Spinal cord (tissue), 9 donors: ENCODE measurements at regions not wholly inside any gene's neighbourhood (a gene's known extent, or its start where the extent isn't known, plus 50 kb on each side); places are given as distances from the start of the nearest gene placed in this dataset.

Experiments used
- DNase-seq, 6 donors: peaks; one replicate each; pipeline versions ENCODE4 v3.0.0 to v3.0.0-alpha.2; 2013 to 2015; ENCODE audit warnings: low spot score in 6 of 6, low read depth in 4 of 6
- H3K27ac ChIP-seq: one replicate; pipeline ENCODE4 v1.5.1; 2013; ENCODE audit warnings: low read depth, low read length, control low read depth
- H3K27me3 ChIP-seq: one replicate; pipeline ENCODE4 v1.6.1; 2013; ENCODE audit warnings: low read length; ENCODE audit not compliant: control insufficient read depth, insufficient read depth
- H3K36me3 ChIP-seq: one replicate; pipeline ENCODE4 v1.6.1; 2013; ENCODE audit warnings: low read length; ENCODE audit not compliant: control insufficient read depth, insufficient read depth
- H3K4me1 ChIP-seq: one replicate; pipeline ENCODE4 v1.6.1; 2013; ENCODE audit warnings: low read length; ENCODE audit not compliant: control insufficient read depth, insufficient read depth
- H3K4me3 ChIP-seq: one replicate; pipeline ENCODE4 v1.5.1; 2013; ENCODE audit warnings: low read depth, low read length, control low read depth
- H3K9me3 ChIP-seq: one replicate; pipeline ENCODE4 v1.6.1; 2013; ENCODE audit warnings: low read length; ENCODE audit not compliant: control insufficient read depth, insufficient read depth
- WGBS: methylation state at CpG from one replicate; pipeline ENCODE4 v1.1.5; 2013; ENCODE audit warnings: missing lambda C conversion rate; ENCODE audit not compliant: insufficient coverage; 5-methylcytosine and 5-hydroxymethylcytosine counted together
- donor health status: healthy.

DNA sequence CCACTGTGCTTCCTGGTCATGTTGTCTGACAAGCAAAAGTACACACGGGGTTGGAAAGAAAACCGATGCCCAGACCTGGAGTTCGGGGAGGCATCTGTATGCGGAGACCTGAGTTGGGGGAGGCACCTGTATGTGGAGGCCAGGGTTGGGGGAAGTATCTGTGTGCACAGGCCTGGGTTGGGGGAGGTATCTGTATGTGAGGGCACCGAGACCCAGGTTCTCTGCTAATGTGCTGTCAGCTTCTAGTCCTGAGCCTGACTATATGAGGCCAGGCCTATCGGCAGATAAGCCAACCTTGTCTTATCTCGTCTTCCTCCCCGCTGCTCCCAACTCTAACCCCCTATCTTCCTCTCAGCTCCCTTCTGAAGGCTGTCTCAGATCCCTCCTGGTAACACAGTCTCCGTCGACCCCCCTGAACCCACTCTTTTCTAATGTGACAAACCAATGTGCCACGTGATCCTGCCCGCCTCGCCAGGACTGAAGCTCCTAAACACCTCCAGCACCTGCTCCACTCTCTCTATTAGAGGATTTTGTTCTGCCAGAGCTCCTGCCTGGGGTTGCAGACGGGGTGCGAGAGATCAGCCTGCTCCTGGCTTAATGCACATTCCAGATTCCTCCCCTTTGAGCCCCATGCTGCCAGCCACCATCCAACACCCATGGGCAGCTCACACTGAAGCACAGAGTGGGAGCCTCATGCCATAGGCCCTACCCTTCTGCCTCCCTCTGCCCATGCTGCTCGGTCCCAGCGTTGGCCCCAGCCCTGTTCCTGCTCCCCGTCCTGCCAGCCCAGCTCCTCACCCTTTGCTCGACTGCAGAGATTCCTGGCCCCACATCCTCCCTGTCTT lies 188.4 kb downstream of the SH3BP4 start:
- Histone ChIP-seq H3K27ac (no peak overlapping the region), H3K36me3 (no peaks in the 10 kb centered on the region), H3K27me3 (no peaks in the 10 kb centered on the region), H3K4me1 (no peaks in the 10 kb centered on the region), H3K4me3 (no peak overlapping the region), H3K9me3 (no peaks in the 10 kb centered on the region)
- 95% methylated on average over 18 of the region's 19 CpGs for WGBS
- DNase-seq = no peak

GRCh38 chr2:235140801-235141081 lies 188.9 kb downstream of the SH3BP4 start:
- H3K4me1 ChIP-seq = no peaks in the 10 kb centered on the region
- no peak overlapping the region for H3K27ac ChIP-seq
- no peak for DNase-seq
- H3K4me3 ChIP-seq = no peak overlapping the region
- H3K9me3 ChIP-seq = no peaks in the 10 kb centered on the region
- 98% methylated on average over 5 of the region's 5 CpGs for WGBS
- H3K27me3 ChIP-seq = no peaks in the 10 kb centered on the region
- no peaks in the 10 kb centered on the region for H3K36me3 ChIP-seq

- H3K4me1 ChIP-seq = no peaks in the 10 kb centered on the region
- DNase-seq = no peak
- H3K36me3 ChIP-seq = no peaks in the 10 kb centered on the region
- no peaks in the 10 kb centered on the region for H3K27me3 ChIP-seq
- WGBS = 92% methylated on average over 11 of the region's 12 CpGs
- no peaks in the 10 kb centered on the region for H3K9me3 ChIP-seq
- H3K27ac ChIP-seq = no peak overlapping the region
- no peak overlapping the region for H3K4me3 ChIP-seq
Measured at GRCh38 chr2:235141411-235142128, 189.8 kb downstream of the SH3BP4 start.

DNA sequence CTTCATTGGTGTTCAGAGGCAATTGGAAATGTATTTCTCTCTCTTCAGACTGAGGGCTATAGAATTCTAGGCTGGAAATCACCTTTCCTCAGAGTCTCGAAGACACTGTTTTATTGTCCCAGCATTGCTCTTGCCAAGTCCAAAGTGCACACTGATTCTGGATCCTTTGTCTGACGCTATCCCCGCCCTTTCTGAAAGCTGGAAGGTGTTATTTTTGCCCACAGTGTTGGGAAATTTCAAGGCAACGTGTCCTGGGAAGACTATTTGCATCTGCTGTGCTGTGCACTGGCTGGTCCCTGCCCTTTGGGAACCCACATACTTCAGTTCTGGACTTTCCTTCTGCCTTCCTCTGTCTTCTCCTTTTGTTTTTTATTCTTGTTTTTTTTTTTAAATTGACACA lies 190.8 kb downstream of the SH3BP4 start:
- WGBS = 76% methylated on average over 3 of the region's 4 CpGs
- no peaks in the 10 kb centered on the region for H3K27me3 ChIP-seq
- H3K9me3 ChIP-seq = no peaks in the 10 kb centered on the region
- no peaks in the 10 kb centered on the region for H3K36me3 ChIP-seq
- no peak overlapping the region for H3K27ac ChIP-seq
- no peak overlapping the region for H3K4me3 ChIP-seq
- H3K4me1 ChIP-seq = peaks cover 1% of the 10 kb centered on the region
- no peak for DNase-seq

- no peaks in the 10 kb centered on the region for H3K36me3 ChIP-seq
- peaks cover 6% of the 10 kb centered on the region for H3K4me1 ChIP-seq
- no peaks in the 10 kb centered on the region for H3K27me3 ChIP-seq
- DNase-seq = no peak
- no CpG with 5 or more reads among the region's 2 CpGs for WGBS
- no peak overlapping the region for H3K27ac ChIP-seq
- H3K9me3 ChIP-seq = no peaks in the 10 kb centered on the region
- H3K4me3 ChIP-seq = no peak overlapping the region
Measured at GRCh38 chr2:235143789-235144188, 192.0 kb downstream of the SH3BP4 start.

GRCh38 chr2:235144291-235144690 lies 192.5 kb downstream of the SH3BP4 start:
- Histone ChIP-seq H3K4me1 (peaks cover 11% of the 10 kb centered on the region), H3K9me3 (no peaks in the 10 kb centered on the region), H3K27me3 (no peaks in the 10 kb centered on the region), H3K27ac (no peak overlapping the region), H3K4me3 (no peak overlapping the region), H3K36me3 (no peaks in the 10 kb centered on the region)
- DNase-seq = no peak
- WGBS = 100% methylated on average over 1 of the region's 4 CpGs

GRCh38 chr2:235146206-235146605 lies 194.4 kb downstream of the SH3BP4 start:
- Histone ChIP-seq H3K4me1 (peaks cover 14% of the 10 kb centered on the region), H3K36me3 (no peaks in the 10 kb centered on the region), H3K9me3 (no peaks in the 10 kb centered on the region), H3K4me3 (no peak overlapping the region), H3K27ac (no peak overlapping the region), H3K27me3 (no peaks in the 10 kb centered on the region)
- no peak for DNase-seq
- 100% methylated on average over 1 of the region's 1 CpG for WGBS

GRCh38 chr2:235146871-235147565 lies 195.2 kb downstream of the SH3BP4 start:
- H3K27ac ChIP-seq = no peak overlapping the region

DNA sequence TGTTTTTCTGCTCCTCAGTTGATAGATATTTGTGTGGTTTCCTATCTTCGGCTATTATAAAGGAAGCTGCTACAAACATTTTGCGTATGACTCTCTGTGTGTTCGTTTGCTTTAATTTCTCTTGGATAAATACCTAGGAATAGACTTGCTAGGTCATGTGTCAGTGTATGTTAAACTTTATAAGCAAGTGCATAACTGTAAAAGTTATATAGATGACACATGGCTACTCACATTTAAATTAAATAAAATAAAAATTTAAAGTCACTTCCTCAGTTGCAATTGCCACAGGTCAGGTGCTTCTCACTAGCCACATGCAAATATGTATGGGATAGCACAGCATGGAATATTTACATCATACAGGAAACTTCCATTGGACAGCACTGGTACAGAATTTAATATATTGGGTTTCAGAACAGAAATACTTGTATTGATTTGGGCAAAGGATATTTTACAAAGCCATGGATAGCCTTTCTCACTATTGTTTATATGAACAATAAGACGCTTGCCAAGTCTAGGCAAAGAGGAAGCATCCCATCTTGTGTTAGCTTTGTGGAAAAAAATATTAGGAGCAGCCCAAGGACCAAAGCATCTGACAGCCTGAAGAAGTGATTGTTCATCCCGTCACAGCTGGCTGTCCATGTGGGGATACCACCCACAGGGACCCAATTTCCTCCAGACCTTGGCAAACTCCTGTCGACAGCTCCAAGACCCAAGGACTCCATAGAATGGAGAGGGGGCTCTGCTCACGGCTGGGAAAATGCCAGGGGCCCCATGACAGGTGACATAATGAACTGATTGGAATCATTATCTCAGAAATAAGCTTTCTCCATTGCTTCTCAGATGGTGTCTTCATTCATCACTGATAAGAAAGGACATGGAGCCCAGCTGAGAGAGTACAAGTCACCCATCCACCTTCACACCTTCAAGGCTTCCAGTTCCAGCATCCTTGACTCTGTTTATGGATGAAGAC lies 196.7 kb downstream of the SH3BP4 start:
- Histone ChIP-seq H3K9me3 (no peaks in the 10 kb centered on the region), H3K36me3 (no peaks in the 10 kb centered on the region), H3K27ac (no peak overlapping the region), H3K27me3 (no peaks in the 10 kb centered on the region), H3K4me3 (no peak overlapping the region), H3K4me1 (peaks cover 14% of the 10 kb centered on the region)
- 14% methylated on average over 1 of the region's 7 CpGs for WGBS
- DNase-seq = no peak

More at GRCh38 chr2:235146871-235147565, 195.2 kb downstream of the SH3BP4 start:
- H3K27me3 ChIP-seq = no peaks in the 10 kb centered on the region
- H3K4me3 ChIP-seq = no peak overlapping the region
- WGBS = 85% methylated on average over 11 of the region's 16 CpGs
- DNase-seq = no peak
- H3K9me3 ChIP-seq = no peaks in the 10 kb centered on the region
- peaks cover 14% of the 10 kb centered on the region for H3K4me1 ChIP-seq
- H3K36me3 ChIP-seq = no peaks in the 10 kb centered on the region
